Activated CD4-positive, alpha-beta memory T cell treated with anti-CD3 and anti-CD28 coated beads for 36 hours (primary cell): ENCODE measurements at regions not wholly inside any gene's neighbourhood (a gene's known extent, or its start where the extent isn't known, plus 50 kb on each side); places are given as distances from the start of the nearest gene placed in this dataset.

Experiments
- CTCF ChIA-PET: fragments of 350-600 bp; sonication (Branson Sonifier 250); formaldehyde crosslinking; loops from one replicate; lab custom pipeline; 2021; ENCODE audit warnings: antibody characterized with exemption, inconsistent platforms; lab: Charles Lee
- POLR2A ChIA-PET: fragments of 350-600 bp; sonication (Branson Sonifier 250); formaldehyde crosslinking; loops from one replicate; lab custom pipeline; 2021; ENCODE audit warnings: antibody characterized with exemption; lab: Charles Lee
- DNase-seq: peaks from one replicate; pipeline ENCODE4 v3.0.0-alpha.2; 2020
- H3K27ac Mint-ChIP-seq: one replicate; pipeline ENCODE4 v1.8.0; 2021; ENCODE audit warnings: mixed read lengths
- H3K27me3 Mint-ChIP-seq: one replicate; pipeline ENCODE4 v1.8.0; 2021; ENCODE audit warnings: mixed read lengths
- H3K36me3 Mint-ChIP-seq: one replicate; pipeline ENCODE4 v1.8.0; 2021; ENCODE audit warnings: mixed read lengths
- H3K4me1 Mint-ChIP-seq: one replicate; pipeline ENCODE4 v1.8.0; 2021; ENCODE audit warnings: low read depth, mixed read lengths
- H3K4me3 Mint-ChIP-seq: one replicate; pipeline ENCODE4 v1.8.0; 2021; ENCODE audit warnings: mild to moderate bottlenecking, mixed read lengths
- H3K9me3 Mint-ChIP-seq: one replicate; pipeline ENCODE4 v1.8.0; 2021; ENCODE audit warnings: mixed read lengths
- intact Hi-C: fragments of 100-400 bp; cut with micrococcal nuclease; formaldehyde crosslinking; loops from one replicate; pipeline ENCODE4 v1.15.1; 2023

DNA sequence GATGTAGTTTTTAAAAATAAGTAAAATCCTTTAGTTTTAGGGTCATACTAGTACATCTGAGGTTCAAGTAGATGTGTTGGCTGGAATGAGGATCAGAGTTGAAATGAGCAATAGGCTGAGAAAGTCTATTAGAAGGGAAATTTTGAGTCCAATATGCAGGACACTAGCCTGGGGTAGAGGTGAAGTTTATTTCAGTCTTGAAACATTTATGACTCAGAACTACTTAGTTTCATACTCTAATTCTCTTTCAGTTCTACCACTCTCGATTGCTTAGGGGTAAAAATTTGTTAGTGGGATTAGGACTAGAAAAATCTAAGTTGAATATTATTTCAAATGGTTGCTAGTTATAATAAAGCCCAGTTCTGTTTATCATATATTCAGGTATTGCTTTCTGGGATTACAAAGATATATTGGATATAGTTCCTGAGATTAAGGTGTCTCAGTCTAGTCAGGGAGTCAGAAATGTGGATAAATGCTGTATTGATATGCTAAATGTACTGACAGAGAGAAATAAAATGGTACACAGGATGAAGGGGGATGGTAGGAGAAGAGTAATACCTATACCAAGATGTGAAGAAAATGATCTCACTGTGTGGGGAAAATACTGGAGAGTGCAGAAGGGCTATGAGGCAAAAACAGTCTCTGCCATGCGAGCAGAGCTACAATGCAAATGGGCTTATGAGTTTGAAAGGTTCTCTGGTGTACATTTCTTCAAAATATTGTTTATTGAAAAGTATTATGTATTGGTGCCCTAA, 395.8 kb upstream of the FBXO33 start:
- ChIA-PET POLR2A (no interaction called here), CTCF (no interaction called here)
- DNase-seq, result no peak
- H3K4me3 Mint-ChIP-seq, result no peak overlapping the region
- H3K4me1 Mint-ChIP-seq, result no peaks in the 10 kb centered on the region
- no peak overlapping the region for H3K27ac Mint-ChIP-seq
- no peaks in the 10 kb centered on the region for H3K9me3 Mint-ChIP-seq
- H3K36me3 Mint-ChIP-seq, result no peaks in the 10 kb centered on the region
- intact Hi-C loops, result no loop called here
- H3K27me3 Mint-ChIP-seq, result no peaks in the 10 kb centered on the region

DNA sequence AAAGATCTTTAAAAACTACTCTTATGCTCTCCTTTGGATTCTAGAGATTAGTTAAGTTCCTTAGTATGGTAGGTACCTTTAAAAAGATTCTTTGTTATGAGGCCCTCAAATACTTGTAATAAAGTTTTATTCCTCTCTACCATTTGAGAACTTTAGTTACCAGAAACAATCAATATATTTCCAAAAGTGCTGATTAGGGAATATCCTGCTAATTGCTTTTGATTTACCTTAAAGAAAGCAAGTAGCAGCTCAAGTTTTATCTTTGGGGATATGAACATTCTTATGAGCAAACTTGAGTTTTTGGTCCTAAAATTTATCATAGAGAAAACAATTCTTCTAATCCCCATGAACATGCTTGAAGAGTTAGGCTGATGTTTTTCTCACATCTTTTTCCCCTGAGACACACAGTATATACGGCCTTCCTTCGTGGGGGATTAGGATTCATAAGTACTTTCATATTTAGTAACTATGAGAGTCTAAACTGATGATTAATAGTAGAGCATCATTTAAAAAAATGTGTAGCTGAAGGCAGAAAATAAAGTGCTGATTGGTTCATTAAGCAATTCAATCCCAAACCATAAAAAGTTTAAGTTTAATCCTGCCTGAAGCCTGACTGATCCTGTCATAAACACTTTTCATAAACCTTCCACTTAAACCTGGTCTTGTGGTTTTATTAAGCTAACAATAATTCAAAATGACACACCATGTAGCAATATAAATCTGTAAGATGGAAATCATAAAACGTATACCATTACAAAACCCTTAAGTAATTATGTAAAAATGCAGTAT, 380.5 kb upstream of the FBXO33 start:
- H3K4me3 Mint-ChIP-seq, result no peak overlapping the region
- no peaks in the 10 kb centered on the region for H3K27me3 Mint-ChIP-seq
- intact Hi-C loops, result no loop called here
- ChIA-PET CTCF (no interaction called here), POLR2A (no interaction called here)
- H3K4me1 Mint-ChIP-seq, result no peaks in the 10 kb centered on the region
- H3K9me3 Mint-ChIP-seq, result no peaks in the 10 kb centered on the region
- no peak overlapping the region for H3K27ac Mint-ChIP-seq
- no peak for DNase-seq
- no peaks in the 10 kb centered on the region for H3K36me3 Mint-ChIP-seq

DNA sequence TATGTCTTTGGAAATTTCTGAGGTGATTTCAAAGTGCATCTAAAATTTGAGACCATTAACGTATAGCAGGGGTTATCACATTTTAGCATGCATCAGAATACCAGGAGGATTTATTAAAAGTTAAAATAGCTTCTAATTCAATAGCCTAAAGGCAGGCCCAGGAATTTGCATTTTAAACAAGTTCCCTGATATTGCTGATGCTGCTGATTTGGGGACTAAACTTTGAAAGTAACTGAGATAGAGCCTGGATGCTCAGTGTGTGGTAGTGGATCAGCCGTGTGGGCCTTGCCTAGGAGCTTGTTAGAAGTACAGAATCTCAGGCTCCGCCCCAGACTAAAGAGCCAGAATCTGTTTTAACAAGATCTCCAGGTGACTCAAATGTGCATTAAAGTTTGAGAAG, 375.0 kb upstream of the FBXO33 start:
- no peak overlapping the region for H3K27ac Mint-ChIP-seq
- ChIA-PET POLR2A (no interaction called here), CTCF (no interaction called here)
- H3K36me3 Mint-ChIP-seq, result no peaks in the 10 kb centered on the region
- no peaks in the 10 kb centered on the region for H3K4me1 Mint-ChIP-seq
- no peaks in the 10 kb centered on the region for H3K27me3 Mint-ChIP-seq
- no peak overlapping the region for H3K4me3 Mint-ChIP-seq
- intact Hi-C loops, result no loop called here
- DNase-seq, result no peak
- no peaks in the 10 kb centered on the region for H3K9me3 Mint-ChIP-seq

DNA sequence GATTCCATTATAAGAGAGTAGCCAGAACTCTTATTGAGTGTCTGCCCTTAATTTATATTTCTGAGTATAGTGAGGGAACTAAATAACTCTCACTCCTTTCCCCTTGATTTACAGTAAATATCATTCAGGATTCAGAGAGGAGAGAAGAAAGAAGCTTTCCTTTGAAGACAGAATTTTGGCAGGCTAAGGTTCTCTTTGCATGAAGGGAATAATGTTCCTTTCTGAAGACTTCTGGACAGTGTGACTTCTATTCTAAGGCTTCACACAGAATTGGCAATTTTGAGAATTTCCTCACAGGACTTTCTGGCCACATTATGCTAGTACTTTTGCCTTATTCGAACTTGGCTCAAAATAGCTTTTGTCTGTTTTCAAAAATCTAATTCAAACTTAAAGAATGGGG, 352.2 kb upstream of the FBXO33 start:
- intact Hi-C loops, result no loop called here
- Mint-ChIP-seq H3K9me3 (peaks cover 4% of the 10 kb centered on the region), H3K27me3 (no peaks in the 10 kb centered on the region), H3K4me1 (no peaks in the 10 kb centered on the region), H3K36me3 (no peaks in the 10 kb centered on the region), H3K4me3 (no peak overlapping the region), H3K27ac (no peak overlapping the region)
- POLR2A ChIA-PET, result no interaction called here
- CTCF ChIA-PET, result no interaction called here
- no peak for DNase-seq

DNA sequence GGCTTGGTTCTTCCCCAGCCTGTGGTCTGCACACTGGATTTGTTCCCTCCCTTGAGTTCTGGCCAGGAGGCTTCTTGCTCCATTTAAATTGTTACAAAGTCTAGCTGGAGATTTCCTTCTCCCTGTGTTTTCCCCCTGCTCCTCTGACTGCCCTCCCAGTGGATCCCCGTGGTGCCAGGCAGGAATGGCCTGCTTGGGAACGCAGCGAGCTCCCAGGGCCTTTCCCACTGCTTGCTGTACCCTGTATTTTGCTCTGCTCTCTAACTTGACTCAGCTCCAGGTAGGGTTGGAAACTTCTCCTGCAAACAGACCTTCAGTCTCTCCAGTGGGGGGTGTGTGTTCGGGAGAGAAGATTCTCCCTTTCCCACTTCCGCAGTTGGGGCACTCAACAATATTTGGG, 349.2 kb upstream of the FBXO33 start:
- Mint-ChIP-seq H3K36me3 (no peaks in the 10 kb centered on the region), H3K27me3 (no peaks in the 10 kb centered on the region), H3K4me3 (no peak overlapping the region), H3K9me3 (peaks cover 9% of the 10 kb centered on the region), H3K27ac (no peak overlapping the region), H3K4me1 (no peaks in the 10 kb centered on the region)
- CTCF ChIA-PET, result interaction anchor here (0.6 kb wide), 1 partner anchor 972 kb away, joined by 4 read pairs; no protein-coding TSS in a partner anchor
- POLR2A ChIA-PET, result no interaction called here
- intact Hi-C loops, result no loop called here
- DNase-seq, result no peak

DNA sequence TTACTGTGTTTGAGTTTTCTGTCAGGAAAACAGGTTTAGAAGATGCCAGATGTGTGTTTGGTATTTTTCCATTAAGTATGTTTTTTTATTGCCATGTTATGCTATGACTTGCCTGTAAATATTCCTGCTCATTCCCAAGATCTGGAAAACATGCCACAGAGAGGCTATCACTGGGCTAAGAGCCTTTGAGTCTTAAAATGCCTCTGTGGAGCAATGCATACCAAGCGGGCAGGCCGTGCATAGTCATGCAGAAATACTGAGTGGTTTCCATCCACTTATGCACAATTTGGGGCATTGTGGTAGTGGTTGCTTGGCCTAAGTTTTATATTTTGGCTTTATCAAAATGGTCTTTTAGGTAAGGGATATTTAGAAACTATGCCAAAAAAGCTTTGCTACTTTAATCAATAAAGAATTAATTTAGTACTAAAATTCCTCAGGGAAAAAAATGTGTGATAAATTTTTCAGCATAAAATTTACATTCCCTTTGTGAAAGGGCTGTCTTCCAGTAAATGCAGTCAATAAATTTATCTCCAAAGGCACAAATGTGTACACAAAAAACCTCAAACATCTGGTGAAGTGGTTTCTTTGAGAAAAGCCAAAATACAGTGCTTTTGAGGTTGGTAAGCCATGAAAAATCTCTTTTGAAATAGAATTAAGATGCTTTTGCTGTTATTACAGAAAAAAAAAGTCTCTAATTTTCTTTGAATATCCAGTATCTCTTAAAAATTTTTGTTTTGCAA, 341.3 kb upstream of the FBXO33 start:
- no peak overlapping the region for H3K27ac Mint-ChIP-seq
- POLR2A ChIA-PET, result no interaction called here
- H3K4me3 Mint-ChIP-seq, result no peak overlapping the region
- no peak for DNase-seq
- CTCF ChIA-PET, result no interaction called here
- intact Hi-C loops, result no loop called here
- no peaks in the 10 kb centered on the region for H3K27me3 Mint-ChIP-seq
- H3K36me3 Mint-ChIP-seq, result no peaks in the 10 kb centered on the region
- peaks cover 5% of the 10 kb centered on the region for H3K9me3 Mint-ChIP-seq
- no peaks in the 10 kb centered on the region for H3K4me1 Mint-ChIP-seq

DNA sequence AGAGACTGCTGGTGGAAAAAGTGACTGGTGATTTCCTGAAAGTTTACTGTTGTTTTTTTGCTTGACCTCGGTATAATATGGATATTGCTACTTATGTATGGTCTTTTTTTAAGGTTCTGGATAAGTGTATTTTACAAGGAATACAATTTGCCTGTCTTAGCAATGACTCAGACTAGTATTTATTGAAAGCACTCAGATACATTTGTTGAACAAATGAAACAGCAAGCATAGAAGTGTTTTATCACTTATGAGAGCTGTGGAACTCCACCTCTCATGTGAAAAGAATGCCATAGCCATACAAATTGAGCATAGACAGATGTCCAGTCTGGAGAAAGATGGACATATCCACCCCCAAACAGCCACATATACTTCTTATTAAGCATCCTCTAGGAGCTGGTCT, 340.4 kb upstream of the FBXO33 start:
- intact Hi-C loops, result no loop called here
- Mint-ChIP-seq H3K9me3 (no peaks in the 10 kb centered on the region), H3K4me3 (no peak overlapping the region), H3K27me3 (no peaks in the 10 kb centered on the region), H3K4me1 (no peaks in the 10 kb centered on the region), H3K36me3 (no peaks in the 10 kb centered on the region), H3K27ac (no peak overlapping the region)
- CTCF ChIA-PET, result no interaction called here
- POLR2A ChIA-PET, result no interaction called here
- no peak for DNase-seq

DNA sequence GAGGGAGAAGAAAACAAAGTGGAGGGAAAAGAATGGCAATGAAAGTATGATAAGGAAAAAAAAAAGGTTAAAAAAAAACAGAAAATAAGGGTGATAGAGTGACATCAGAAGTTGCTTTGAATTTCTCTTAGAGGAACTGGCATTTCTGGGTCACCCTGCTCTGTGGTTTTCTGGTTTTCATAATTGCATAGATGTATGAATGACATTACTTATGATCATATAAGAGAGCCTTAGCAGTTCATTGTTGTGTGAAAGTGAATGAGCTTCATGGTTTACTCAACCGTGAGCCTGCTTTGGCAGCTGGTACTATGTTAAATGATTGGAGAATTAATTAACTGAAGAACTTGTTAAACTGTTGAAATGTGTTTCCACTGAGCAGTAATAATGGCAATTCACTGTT, 336.4 kb upstream of the FBXO33 start:
- H3K27me3 Mint-ChIP-seq, result no peaks in the 10 kb centered on the region
- H3K27ac Mint-ChIP-seq, result no peak overlapping the region
- no peak for DNase-seq
- CTCF ChIA-PET, result no interaction called here
- no peaks in the 10 kb centered on the region for H3K36me3 Mint-ChIP-seq
- no peaks in the 10 kb centered on the region for H3K9me3 Mint-ChIP-seq
- POLR2A ChIA-PET, result no interaction called here
- no peaks in the 10 kb centered on the region for H3K4me1 Mint-ChIP-seq
- intact Hi-C loops, result no loop called here
- no peak overlapping the region for H3K4me3 Mint-ChIP-seq

DNA sequence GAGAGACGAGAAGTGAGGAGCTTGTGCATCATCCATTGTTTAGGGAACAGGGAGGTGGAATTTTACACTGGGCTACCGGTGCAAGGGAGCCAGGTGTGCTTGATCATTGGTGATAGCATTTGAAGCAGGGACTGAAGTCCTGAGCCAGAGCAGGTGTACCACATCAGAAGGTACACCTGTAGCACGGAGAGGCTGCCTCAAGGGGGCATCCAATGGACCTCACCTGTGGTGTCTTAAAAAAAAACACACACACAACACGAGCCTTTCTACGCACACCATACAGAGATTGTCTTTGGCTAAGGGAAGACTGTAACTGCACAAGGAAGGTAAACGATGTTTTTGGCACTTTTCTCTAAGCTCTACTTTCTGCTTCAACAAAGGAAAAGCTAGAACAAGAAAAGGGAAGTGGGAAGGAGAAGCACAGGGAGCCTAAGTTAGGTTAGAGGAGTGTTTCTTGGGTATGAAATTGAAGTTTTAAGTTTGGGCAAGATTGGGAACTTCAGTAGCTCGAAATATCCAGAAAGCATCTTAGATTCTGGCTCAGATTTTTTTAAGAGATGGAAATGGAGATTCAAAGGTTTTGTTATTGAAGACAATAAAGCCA, 334.3 kb upstream of the FBXO33 start:
- Mint-ChIP-seq H3K27me3 (no peaks in the 10 kb centered on the region), H3K9me3 (no peaks in the 10 kb centered on the region), H3K4me3 (no peak overlapping the region), H3K36me3 (no peaks in the 10 kb centered on the region), H3K27ac (no peak overlapping the region), H3K4me1 (peaks cover 9% of the 10 kb centered on the region)
- intact Hi-C loops, result no loop called here
- CTCF ChIA-PET, result no interaction called here
- POLR2A ChIA-PET, result no interaction called here
- DNase-seq, result no peak

DNA sequence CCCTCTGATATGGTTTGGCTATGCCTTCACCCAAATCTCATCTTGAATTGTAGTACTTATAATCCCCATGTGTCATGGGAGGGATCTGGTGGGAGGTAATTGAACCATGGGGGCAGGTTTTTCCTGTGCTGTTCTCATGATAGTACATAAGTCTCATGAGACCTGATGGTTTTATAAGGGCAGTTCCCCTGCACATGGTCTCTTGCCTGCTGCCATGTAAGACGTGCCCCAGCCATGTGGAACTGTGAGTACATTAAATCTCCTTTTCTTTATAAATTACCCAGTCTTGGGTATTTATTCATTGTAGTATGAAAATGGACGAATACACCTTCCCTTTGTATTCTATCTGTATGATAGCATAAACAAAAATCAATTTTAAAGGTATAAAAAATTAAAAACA, 333.4 kb upstream of the FBXO33 start:
- Mint-ChIP-seq H3K4me1 (peaks cover 9% of the 10 kb centered on the region), H3K4me3 (no peak overlapping the region), H3K27ac (no peak overlapping the region), H3K9me3 (no peaks in the 10 kb centered on the region), H3K36me3 (no peaks in the 10 kb centered on the region), H3K27me3 (no peaks in the 10 kb centered on the region)
- ChIA-PET POLR2A (no interaction called here), CTCF (no interaction called here)
- intact Hi-C loops, result no loop called here
- DNase-seq, result no peak

DNA sequence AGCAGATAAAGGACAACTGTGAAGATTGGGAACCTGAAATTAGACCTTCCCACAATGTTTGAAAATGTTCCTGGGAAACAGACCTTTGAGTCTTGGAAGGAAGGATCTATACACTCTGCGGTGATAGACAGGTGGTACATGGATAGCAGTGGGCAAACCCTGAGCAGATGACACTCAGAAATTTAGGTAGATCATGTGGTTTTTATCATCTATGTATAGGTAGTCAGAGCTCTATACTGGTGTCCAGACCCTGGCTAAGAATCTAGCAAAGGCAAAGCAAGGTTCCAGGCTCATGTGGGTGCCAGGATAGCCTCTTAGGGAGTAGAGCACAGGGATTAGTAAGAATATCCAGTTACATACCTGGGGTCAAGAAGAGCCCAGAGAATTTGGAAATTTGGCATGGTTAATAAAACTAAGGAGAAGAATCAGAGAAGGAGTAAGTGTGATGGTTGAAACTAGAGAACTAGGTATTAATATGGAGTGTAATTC, 331.2 kb upstream of the FBXO33 start:
- H3K27me3 Mint-ChIP-seq, result no peaks in the 10 kb centered on the region
- CTCF ChIA-PET, result no interaction called here
- H3K36me3 Mint-ChIP-seq, result no peaks in the 10 kb centered on the region
- H3K4me1 Mint-ChIP-seq, result peaks cover 9% of the 10 kb centered on the region
- intact Hi-C loops, result no loop called here
- POLR2A ChIA-PET, result no interaction called here
- H3K27ac Mint-ChIP-seq, result no peak overlapping the region
- no peak for DNase-seq
- H3K9me3 Mint-ChIP-seq, result no peaks in the 10 kb centered on the region
- H3K4me3 Mint-ChIP-seq, result no peak overlapping the region
